Inferior parietal cortex (tissue), 1 donor: ENCODE measurements at regions not wholly inside any gene's neighbourhood (a gene's known extent, or its start where the extent isn't known, plus 50 kb on each side); places are given as distances from the start of the nearest gene placed in this dataset.
A peak's percentile ranks its signal among the peaks of the same experiment; 100 is the strongest.
"Not testable (repeated sequence)": the region's sequence is repeated elsewhere in the genome, so short reads cannot be mapped to it uniquely, and the experiment has no call there.

ENCODE experiments used
- DNase-seq: peaks from one replicate; pipeline ENCODE4 v3.0.0-alpha.2; 2016; ENCODE audit errors: extremely low spot score

GRCh38 chr3:135636596-135636995 is 328.9 kb upstream of the PPP2R3A start:
- no peak for DNase-seq

GRCh38 chr3:135637013-135637412 is 328.5 kb upstream of the PPP2R3A start:
- DNase-seq: no peak

- no peak for DNase-seq
Observed at GRCh38 chr3:135641761-135642160, 323.8 kb upstream of the PPP2R3A start.

GRCh38 chr3:135645541-135645940 is 320.0 kb upstream of the PPP2R3A start:
- DNase-seq: no peak

- no peak for DNase-seq
Observed at GRCh38 chr3:135646873-135647272, 318.7 kb upstream of the PPP2R3A start.

- no peak for DNase-seq
Observed at GRCh38 chr3:135649361-135649760, 316.2 kb upstream of the PPP2R3A start.

GRCh38 chr3:135650309-135650708 is 315.2 kb upstream of the PPP2R3A start:
- DNase-seq: no peak

GRCh38 chr3:135652388-135652787 is 313.1 kb upstream of the PPP2R3A start:
- no peak for DNase-seq

- no peak for DNase-seq
Observed at GRCh38 chr3:135655328-135655727, 310.2 kb upstream of the PPP2R3A start.

GRCh38 chr3:135658451-135658850 is 307.1 kb upstream of the PPP2R3A start:
- DNase-seq: not testable (repeated sequence)

GRCh38 chr3:135667061-135667460 is 298.5 kb upstream of the PPP2R3A start:
- DNase-seq: no peak

GRCh38 chr3:135674508-135674907 is 291.0 kb upstream of the PPP2R3A start:
- DNase-seq: no peak

- DNase-seq: no peak
Observed at GRCh38 chr3:135678386-135678785, 287.1 kb upstream of the PPP2R3A start.

- no peak for DNase-seq
Observed at GRCh38 chr3:135688003-135688402, 277.5 kb upstream of the PPP2R3A start.

- DNase-seq: no peak
Observed at GRCh38 chr3:135690664-135691063, 274.9 kb upstream of the PPP2R3A start.

- DNase-seq: no peak
Observed at GRCh38 chr3:135691240-135691639, 274.3 kb upstream of the PPP2R3A start.

- DNase-seq: no peak
Observed at GRCh38 chr3:135694142-135694541, 271.4 kb upstream of the PPP2R3A start.

GRCh38 chr3:135699741-135700140 is 265.8 kb upstream of the PPP2R3A start:
- DNase-seq: no peak

GRCh38 chr3:135706758-135707375 is 258.7 kb upstream of the PPP2R3A start:
- DNase-seq: peak; percentile 5

- DNase-seq: no peak
Observed at GRCh38 chr3:135719449-135719848, 246.1 kb upstream of the PPP2R3A start.

- DNase-seq: no peak
Observed at GRCh38 chr3:135728007-135728721, 237.4 kb upstream of the PPP2R3A start.

- DNase-seq: no peak
Observed at GRCh38 chr3:135731546-135731945, 234.0 kb upstream of the PPP2R3A start.

- DNase-seq: no peak
Observed at GRCh38 chr3:135736740-135737139, 228.8 kb upstream of the PPP2R3A start.

- DNase-seq: no peak
Observed at GRCh38 chr3:135739779-135740178, 225.7 kb upstream of the PPP2R3A start.
